Skin epidermis (tissue), 12 donors: ENCODE measurements at regions not wholly inside any gene's neighbourhood (a gene's known extent, or its start where the extent isn't known, plus 50 kb on each side); places are given as distances from the start of the nearest gene placed in this dataset.

ENCODE experiments used
- H3K27ac ChIP-seq, 21 experiments: fragments of 200-600 bp; sonication (generic) in 11 of 21; one replicate each; pipeline ENCODE4 v1.5.0; 2020; ENCODE audit warnings: mild to moderate bottlenecking in 3 of 21, inconsistent platforms in 2 of 21, moderate library complexity in 2 of 21
- H3K4me3 ChIP-seq, 7 experiments: fragments of 200-600 bp; sonication (generic) in 2 of 7; one replicate each; pipeline ENCODE4 v1.5.0; 2020; ENCODE audit warnings: inconsistent platforms in 2 of 7, mild to moderate bottlenecking in 2 of 7, moderate library complexity in 1 of 7

GRCh38 chr6:22027040-22027725, 269.7 kb downstream of the PRL start:
- peak overlapping the region in 4 of 21 experiments; percentile 49 to 87 (median 60) for H3K27ac ChIP-seq
- no peak overlapping the region for H3K4me3 ChIP-seq

GRCh38 chr6:22028403-22029090, 268.3 kb downstream of the PRL start:
- Histone ChIP-seq H3K27ac (peak overlapping the region in 1 of 21 experiments; percentile 87), H3K4me3 (no peak overlapping the region)

- no peak overlapping the region for H3K4me3 ChIP-seq
- peak overlapping the region in 3 of 21 experiments; percentile 37 to 87 (median 59) for H3K27ac ChIP-seq
Measured at GRCh38 chr6:22029171-22029570, 267.7 kb downstream of the PRL start.

- no peak overlapping the region for H3K4me3 ChIP-seq
- no peak overlapping the region for H3K27ac ChIP-seq
Measured at GRCh38 chr6:22030730-22031619, 265.9 kb downstream of the PRL start.

- H3K27ac ChIP-seq: no peak overlapping the region
- no peak overlapping the region for H3K4me3 ChIP-seq
Measured at GRCh38 chr6:22035690-22036089, 261.1 kb downstream of the PRL start.

- no peak overlapping the region for H3K27ac ChIP-seq
- H3K4me3 ChIP-seq: no peak overlapping the region
Measured at GRCh38 chr6:22036275-22036674, 260.6 kb downstream of the PRL start.

- Histone ChIP-seq H3K4me3 (no peak overlapping the region), H3K27ac (no peak overlapping the region)
Measured at GRCh38 chr6:22036699-22037098, 260.1 kb downstream of the PRL start.

- H3K27ac ChIP-seq: peak overlapping the region in 7 of 21 experiments; percentile 28 to 84 (median 60)
- H3K4me3 ChIP-seq: no peak overlapping the region
Measured at GRCh38 chr6:22041797-22042480, 254.9 kb downstream of the PRL start.

GRCh38 chr6:22042706-22043105, 254.1 kb downstream of the PRL start:
- H3K27ac ChIP-seq: peak overlapping the region in 16 of 21 experiments; percentile 20 to 84 (median 51)
- H3K4me3 ChIP-seq: no peak overlapping the region

GRCh38 chr6:22043284-22043962, 253.4 kb downstream of the PRL start:
- peak overlapping the region in 16 of 21 experiments; percentile 20 to 84 (median 51) for H3K27ac ChIP-seq
- H3K4me3 ChIP-seq: no peak overlapping the region

GRCh38 chr6:22045261-22045912, 251.4 kb downstream of the PRL start:
- no peak overlapping the region for H3K4me3 ChIP-seq
- peak overlapping the region in 1 of 21 experiments; percentile 57 for H3K27ac ChIP-seq

GRCh38 chr6:22049002-22049401, 247.8 kb downstream of the PRL start:
- Histone ChIP-seq H3K4me3 (no peak overlapping the region), H3K27ac (no peak overlapping the region)

GRCh38 chr6:22053391-22053997, 243.3 kb downstream of the PRL start:
- Histone ChIP-seq H3K27ac (no peak overlapping the region), H3K4me3 (no peak overlapping the region)

- Histone ChIP-seq H3K4me3 (no peak overlapping the region), H3K27ac (peak overlapping the region in 10 of 21 experiments; percentile 12 to 83 (median 33))
Measured at GRCh38 chr6:22056398-22056797, 240.4 kb downstream of the PRL start.

GRCh38 chr6:22057962-22058361, 238.9 kb downstream of the PRL start:
- Histone ChIP-seq H3K27ac (no peak overlapping the region), H3K4me3 (no peak overlapping the region)

- Histone ChIP-seq H3K27ac (no peak overlapping the region), H3K4me3 (no peak overlapping the region)
Measured at GRCh38 chr6:22059126-22059525, 237.7 kb downstream of the PRL start.

- no peak overlapping the region for H3K4me3 ChIP-seq
- H3K27ac ChIP-seq: no peak overlapping the region
Measured at GRCh38 chr6:22059946-22060345, 236.9 kb downstream of the PRL start.

- Histone ChIP-seq H3K27ac (peak overlapping the region in 3 of 21 experiments; percentile 10 to 38 (median 33)), H3K4me3 (no peak overlapping the region)
Measured at GRCh38 chr6:22062807-22063408, 233.9 kb downstream of the PRL start.
